EH (cell line): ENCODE measurements at regions not wholly inside any gene's neighbourhood (a gene's known extent, or its start where the extent isn't known, plus 50 kb on each side); places are given as distances from the start of the nearest gene placed in this dataset.
A peak's percentile ranks its signal among the peaks of the same experiment; 100 is the strongest.
"Not testable (repeated sequence)": the region's sequence is repeated elsewhere in the genome, so short reads cannot be mapped to it uniquely, and the experiment has no call there.

Experiments used
- DNase-seq: peaks from one replicate; pipeline ENCODE4 v3.0.0-alpha.2; 2015; ENCODE audit warnings: low read depth

- no peak for DNase-seq
Observed at GRCh38 chr2:133840761-133841160, 272.5 kb upstream of the NCKAP5 start.

- peak; percentile 97 for DNase-seq
Observed at GRCh38 chr2:133841900-133842299, 273.6 kb upstream of the NCKAP5 start.

- no peak for DNase-seq
Observed at GRCh38 chr2:133842446-133842845, 274.2 kb upstream of the NCKAP5 start.

GRCh38 chr2:133843091-133843490, 274.8 kb upstream of the NCKAP5 start:
- DNase-seq: no peak

- no peak for DNase-seq
Observed at GRCh38 chr2:133843551-133843950, 275.3 kb upstream of the NCKAP5 start.

GRCh38 chr2:133844214-133844892, 276.1 kb upstream of the NCKAP5 start:
- DNase-seq: peak; percentile 86

- DNase-seq: no peak
Observed at GRCh38 chr2:133846476-133846875, 278.2 kb upstream of the NCKAP5 start.

- DNase-seq: no peak
Observed at GRCh38 chr2:133847591-133847990, 279.3 kb upstream of the NCKAP5 start.

- no peak for DNase-seq
Observed at GRCh38 chr2:133848111-133848649, 279.9 kb upstream of the NCKAP5 start.

- no peak for DNase-seq
Observed at GRCh38 chr2:133849341-133849740, 281.1 kb upstream of the NCKAP5 start.

GRCh38 chr2:133854603-133855200, 286.4 kb upstream of the NCKAP5 start:
- DNase-seq: no peak

- DNase-seq: no peak
Observed at GRCh38 chr2:133855526-133855925, 287.3 kb upstream of the NCKAP5 start.

- DNase-seq: no peak
Observed at GRCh38 chr2:133856678-133857077, 288.4 kb upstream of the NCKAP5 start.

GRCh38 chr2:133859578-133859977, 291.3 kb upstream of the NCKAP5 start:
- no peak for DNase-seq

- DNase-seq: peak; percentile 40
Observed at GRCh38 chr2:133862400-133862977, 294.2 kb upstream of the NCKAP5 start.

GRCh38 chr2:133863106-133863800, 295.0 kb upstream of the NCKAP5 start:
- no peak for DNase-seq

GRCh38 chr2:133865141-133865540, 296.9 kb upstream of the NCKAP5 start:
- no peak for DNase-seq

- DNase-seq: no peak
Observed at GRCh38 chr2:133867166-133867565, 298.9 kb upstream of the NCKAP5 start.

- DNase-seq: peak; percentile 25
Observed at GRCh38 chr2:133871545-133872209, 303.4 kb upstream of the NCKAP5 start.

- no peak for DNase-seq
Observed at GRCh38 chr2:133878326-133878725, 310.1 kb upstream of the NCKAP5 start.

GRCh38 chr2:133879703-133880102, 311.4 kb upstream of the NCKAP5 start:
- DNase-seq: no peak

GRCh38 chr2:133882159-133882558, 313.9 kb upstream of the NCKAP5 start:
- not testable (repeated sequence) for DNase-seq
